ENCODE measurements at regions not wholly inside any gene's neighbourhood (a gene's known extent, or its start where the extent isn't known, plus 50 kb on each side); places are given as distances from the start of the nearest gene placed in this dataset.
"Not testable (repeated sequence)": the region's sequence is repeated elsewhere in the genome, so short reads cannot be mapped to it uniquely, and the experiment has no call there.

- no peak for DNase-seq (ENCODE audit: low read depth)
- no peak for TF ChIP-seq CTCF (IDR thresholded peaks at IDR 0.05; ENCODE audit: insufficient read depth, low read length)
Observed at GRCh38 chrX:35392232-35392631, 405.9 kb upstream of the MAGEB16 start.

GRCh38 chrX:35406386-35406785 lies 391.8 kb upstream of the MAGEB16 start:
- H3K4me3 ChIP-seq (ENCODE audit: low read depth, low read length): no peak overlapping the region
- no peak for DNase-seq (ENCODE audit: low read depth)
- TF ChIP-seq CTCF (IDR thresholded peaks at IDR 0.05; ENCODE audit: insufficient read depth, low read length): no peak

More at GRCh38 chrX:35392232-35392631, 405.9 kb upstream of the MAGEB16 start:
- H3K4me3 ChIP-seq (ENCODE audit: low read depth, low read length): no peak overlapping the region

GRCh38 chrX:35416782-35417181 lies 381.4 kb upstream of the MAGEB16 start:
- H3K4me3 ChIP-seq (ENCODE audit: low read depth, low read length): no peak overlapping the region
- TF ChIP-seq CTCF (IDR thresholded peaks at IDR 0.05; ENCODE audit: insufficient read depth, low read length): no peak
- no peak for DNase-seq (ENCODE audit: low read depth)

- TF ChIP-seq CTCF (IDR thresholded peaks at IDR 0.05; ENCODE audit: insufficient read depth, low read length): no peak
- H3K4me3 ChIP-seq (ENCODE audit: low read depth, low read length): no peak overlapping the region
- DNase-seq (ENCODE audit: low read depth): no peak
Observed at GRCh38 chrX:35432056-35432455, 366.1 kb upstream of the MAGEB16 start.

GRCh38 chrX:35439034-35439660 lies 359.0 kb upstream of the MAGEB16 start:
- no peak for DNase-seq (ENCODE audit: low read depth)
- no peak overlapping the region for H3K4me3 ChIP-seq (ENCODE audit: low read depth, low read length)
- no peak for TF ChIP-seq CTCF (IDR thresholded peaks at IDR 0.05; ENCODE audit: insufficient read depth, low read length)

- TF ChIP-seq CTCF (IDR thresholded peaks at IDR 0.05; ENCODE audit: insufficient read depth, low read length): no peak
Observed at GRCh38 chrX:35439692-35440091, 358.4 kb upstream of the MAGEB16 start.

GRCh38 chrX:35442421-35442820 lies 355.7 kb upstream of the MAGEB16 start:
- DNase-seq (ENCODE audit: low read depth): no peak
- H3K4me3 ChIP-seq (ENCODE audit: low read depth, low read length): no peak overlapping the region
- no peak for TF ChIP-seq CTCF (IDR thresholded peaks at IDR 0.05; ENCODE audit: insufficient read depth, low read length)

More at GRCh38 chrX:35439692-35440091, 358.4 kb upstream of the MAGEB16 start:
- no peak for DNase-seq (ENCODE audit: low read depth)
- H3K4me3 ChIP-seq (ENCODE audit: low read depth, low read length): no peak overlapping the region

GRCh38 chrX:35443091-35443582 lies 355.0 kb upstream of the MAGEB16 start:
- H3K4me3 ChIP-seq (ENCODE audit: low read depth, low read length); DNase-seq (ENCODE audit: low read depth): not testable (repeated sequence)

Data from fibroblast of the aortic adventitia (primary cell).